Posterior vena cava (tissue), 2 donors: ENCODE measurements at regions not wholly inside any gene's neighbourhood (a gene's known extent, or its start where the extent isn't known, plus 50 kb on each side); places are given as distances from the start of the nearest gene placed in this dataset.

ENCODE experiments used
- DNase-seq: peaks from one replicate; pipeline ENCODE4 v3.0.0-alpha.2; 2020; ENCODE audit warnings: low spot score
- intact Hi-C, 2 donors: fragments of 100-400 bp; cut with DNase I; formaldehyde crosslinking; loops; one replicate each; pipeline versions ENCODE4 v1.14.1 to v1.14.2; 2022 to 2023
- donor health status: DM: yes; HTN: yes; CAD: no.
- donor health status: DM: yes; HTN: yes; CAD: no.

- DNase-seq, result no peak
- intact Hi-C loops, result no loop called here
Measured at GRCh38 chr6:91509711-91510110, 922.8 kb upstream of the MAP3K7 start.

- intact Hi-C loops, result no loop called here
- no peak for DNase-seq
Measured at GRCh38 chr6:91509039-91509438, 922.2 kb upstream of the MAP3K7 start.

GRCh38 chr6:91506509-91506908, 919.6 kb upstream of the MAP3K7 start:
- no peak for DNase-seq
- intact Hi-C loops, result no loop called here

GRCh38 chr6:91505199-91505598, 918.3 kb upstream of the MAP3K7 start:
- intact Hi-C loops, result no loop called here
- no peak for DNase-seq

GRCh38 chr6:91501930-91502329, 915.1 kb upstream of the MAP3K7 start:
- intact Hi-C loops, result no loop called here
- no peak for DNase-seq

GRCh38 chr6:91500689-91501303, 913.9 kb upstream of the MAP3K7 start:
- intact Hi-C loops, result no loop called here
- DNase-seq, result no peak

GRCh38 chr6:91498576-91498975, 911.7 kb upstream of the MAP3K7 start:
- intact Hi-C loops, result no loop called here
- DNase-seq, result no peak

GRCh38 chr6:91497770-91498169, 910.9 kb upstream of the MAP3K7 start:
- intact Hi-C loops, result no loop called here
- DNase-seq, result no peak

GRCh38 chr6:91490671-91491301, 903.9 kb upstream of the MAP3K7 start:
- intact Hi-C loops, result no loop called here
- DNase-seq, result no peak

GRCh38 chr6:91487696-91488392, 901.0 kb upstream of the MAP3K7 start:
- intact Hi-C loops, result no loop called here

GRCh38 chr6:91486200-91486599, 899.3 kb upstream of the MAP3K7 start:
- intact Hi-C loops, result no loop called here
- DNase-seq, result no peak

More at GRCh38 chr6:91487696-91488392, 901.0 kb upstream of the MAP3K7 start:
- no peak for DNase-seq

GRCh38 chr6:91485047-91485446, 898.2 kb upstream of the MAP3K7 start:
- intact Hi-C loops, result no loop called here
- no peak for DNase-seq

GRCh38 chr6:91483415-91484105, 896.7 kb upstream of the MAP3K7 start:
- intact Hi-C loops, result no loop called here
- no peak for DNase-seq

- no peak for DNase-seq
- intact Hi-C loops, result no loop called here
Measured at GRCh38 chr6:91482498-91482897, 895.6 kb upstream of the MAP3K7 start.

- intact Hi-C loops, result no loop called here
- DNase-seq, result no peak
Measured at GRCh38 chr6:91480402-91480801, 893.5 kb upstream of the MAP3K7 start.

- DNase-seq, result no peak
- intact Hi-C loops, result no loop called here
Measured at GRCh38 chr6:91477688-91478087, 890.8 kb upstream of the MAP3K7 start.

GRCh38 chr6:91476000-91476399, 889.1 kb upstream of the MAP3K7 start:
- no peak for DNase-seq
- intact Hi-C loops, result no loop called here

GRCh38 chr6:91465393-91465792, 878.5 kb upstream of the MAP3K7 start:
- intact Hi-C loops, result no loop called here
- DNase-seq, result no peak

- DNase-seq, result no peak
- intact Hi-C loops, result no loop called here
Measured at GRCh38 chr6:91464718-91465117, 877.8 kb upstream of the MAP3K7 start.

- intact Hi-C loops, result no loop called here
- DNase-seq, result no peak
Measured at GRCh38 chr6:91464201-91464600, 877.3 kb upstream of the MAP3K7 start.
